Fibroblast of lung (primary cell): ENCODE measurements at regions not wholly inside any gene's neighbourhood (a gene's known extent, or its start where the extent isn't known, plus 50 kb on each side); places are given as distances from the start of the nearest gene placed in this dataset.

Experiments
- DNase-seq, 2 donors: peaks; one replicate each; pipeline versions ENCODE4 v3.0.0 to v3.0.0-alpha.2; 2010; ENCODE audit warnings: low read depth in 2 of 2
- H2AFZ ChIP-seq: 2 replicates; pipeline ENCODE4 v1.5.1; 2012; ENCODE audit warnings: low read length, control low read depth, inconsistent platforms
- H3K27ac ChIP-seq: 2 replicates; pipeline ENCODE4 v1.5.1; 2011; ENCODE audit warnings: low read length, control low read depth; ENCODE audit not compliant: insufficient read depth
- H3K27me3 ChIP-seq: 2 replicates; pipeline ENCODE4 v1.5.1; 2011; ENCODE audit warnings: mild to moderate bottlenecking, low read length; ENCODE audit not compliant: control insufficient read depth, insufficient read depth
- H3K36me3 ChIP-seq: 2 replicates; pipeline ENCODE4 v1.5.1; 2011; ENCODE audit warnings: low read length; ENCODE audit not compliant: control insufficient read depth, insufficient read depth
- H3K4me1 ChIP-seq: 2 replicates; pipeline ENCODE4 v1.5.1; 2011; ENCODE audit warnings: low read length; ENCODE audit not compliant: control insufficient read depth, insufficient read depth; ENCODE audit errors: extremely low read depth
- H3K4me2 ChIP-seq: 2 replicates; pipeline ENCODE4 v1.5.1; 2011; ENCODE audit warnings: low read length, control low read depth; ENCODE audit not compliant: insufficient read depth; ENCODE audit errors: extremely low read depth
- H3K4me3 ChIP-seq, 4 experiments: fragments of 200-600 bp in 1 of 4; sonication (generic) in 1 of 4; replicated peaks in 1 of 4; 2 replicates each; pipeline ENCODE4 v1.5.1; 2011 to 2016; ENCODE audit warnings: low read length in 4 of 4, low read depth in 3 of 4, mild to moderate bottlenecking in 3 of 4, control low read depth in 2 of 4, inconsistent platforms in 1 of 4, mixed read lengths in 1 of 4; ENCODE audit not compliant: insufficient read depth in 1 of 4; ENCODE audit errors: control extremely low read depth in 1 of 4
- H3K79me2 ChIP-seq: 2 replicates; pipeline ENCODE4 v1.5.1; 2012; ENCODE audit warnings: mild to moderate bottlenecking, low read length, inconsistent platforms; ENCODE audit not compliant: control insufficient read depth, insufficient read depth
- H3K9ac ChIP-seq: 2 replicates; pipeline ENCODE4 v1.5.1; 2011; ENCODE audit warnings: mild to moderate bottlenecking, low read length, control low read depth; ENCODE audit not compliant: insufficient read depth
- H3K9me3 ChIP-seq: 2 replicates; pipeline ENCODE4 v1.5.1; 2012; ENCODE audit warnings: low read depth, low read length; ENCODE audit not compliant: control insufficient read depth, insufficient read depth
- H4K20me1 ChIP-seq: 2 replicates; pipeline ENCODE4 v1.5.1; 2011; ENCODE audit warnings: low read length; ENCODE audit not compliant: control insufficient read depth, insufficient read depth; ENCODE audit errors: extremely low read depth
- CTCF ChIP-seq, 2 donors: IDR thresholded peaks in 1 of 2; conservative IDR thresholded peaks in 1 of 2; 1 replicate in 1 of 2; 2 replicates in 1 of 2; pipeline ENCODE4 v1.5.1; 2011 to 2012; ENCODE audit warnings: low read length in 2 of 2, control low read depth in 1 of 2, inconsistent platforms in 1 of 2, low read depth in 1 of 2, mild to moderate bottlenecking in 1 of 2
- EZH2 ChIP-seq: IDR thresholded peaks from 2 replicates; pipeline ENCODE4 v1.5.1; 2012; ENCODE audit warnings: low read length, control low read depth, mild to moderate bottlenecking; ENCODE audit errors: missing control alignments

DNA sequence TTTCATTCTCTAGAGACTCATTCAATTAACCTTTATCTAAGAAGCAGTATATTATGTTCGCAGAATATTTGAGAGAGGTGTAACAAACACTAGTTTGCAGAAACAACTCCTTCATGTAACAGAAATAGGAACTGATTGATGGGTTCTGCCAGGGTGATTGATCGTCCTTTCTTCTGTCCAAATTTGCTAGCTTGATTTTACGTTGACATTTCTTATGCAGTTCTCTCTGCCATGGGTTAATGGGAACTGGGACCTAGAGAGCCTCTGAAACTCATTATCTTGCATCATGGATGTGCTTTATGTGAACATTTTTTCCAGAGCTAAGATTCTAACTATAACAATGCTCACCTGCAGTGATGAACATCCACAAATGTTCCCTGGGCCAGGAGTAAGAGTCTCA is 107.0 kb downstream of the SLC24A2 start:
- no peak for TF ChIP-seq EZH2
- TF ChIP-seq CTCF (conservative IDR thresholded peaks at IDR 0.05 in 1 of 2, IDR thresholded peaks at IDR 0.05 in 1 of 2; ENCODE audit: low read depth in 1 of 2, low read length in 2 of 2), result no peak
- H3K4me2 ChIP-seq, result no peak overlapping the region
- no peaks in the 10 kb centered on the region for H3K4me1 ChIP-seq
- no peak overlapping the region for H2AFZ ChIP-seq
- H3K27me3 ChIP-seq, result no peaks in the 10 kb centered on the region
- H3K79me2 ChIP-seq, result no peaks in the 10 kb centered on the region
- H3K36me3 ChIP-seq, result no peaks in the 10 kb centered on the region
- H4K20me1 ChIP-seq, result no peaks in the 10 kb centered on the region
- H3K27ac ChIP-seq, result no peak overlapping the region
- no peak overlapping the region for H3K9ac ChIP-seq
- no peak for DNase-seq
- H3K4me3 ChIP-seq, result no peak overlapping the region
- H3K9me3 ChIP-seq, result no peaks in the 10 kb centered on the region

DNA sequence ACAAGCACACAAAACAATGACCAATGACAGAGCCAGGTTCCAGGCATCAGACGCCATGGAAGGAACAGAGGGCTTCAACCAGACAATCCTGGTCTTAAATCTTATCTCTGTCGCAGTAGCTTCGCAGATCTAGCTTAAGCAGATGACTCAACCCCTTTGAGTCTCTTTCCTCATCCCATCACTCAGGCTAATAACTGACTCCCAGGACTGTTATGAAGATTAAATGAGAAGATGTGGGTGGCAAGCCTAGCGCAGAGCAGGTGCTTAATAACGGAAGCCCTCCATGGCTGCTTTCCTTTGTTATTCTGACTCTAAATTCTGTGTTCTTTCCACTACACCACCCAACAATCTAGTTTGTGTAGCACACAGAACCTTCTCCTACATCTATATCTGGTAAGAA is 110.9 kb downstream of the SLC24A2 start:
- H3K36me3 ChIP-seq, result no peaks in the 10 kb centered on the region
- H3K9ac ChIP-seq, result no peak overlapping the region
- H3K4me1 ChIP-seq, result no peaks in the 10 kb centered on the region
- H3K9me3 ChIP-seq, result no peaks in the 10 kb centered on the region
- no peak overlapping the region for H2AFZ ChIP-seq
- TF ChIP-seq CTCF (conservative IDR thresholded peaks at IDR 0.05 in 1 of 2, IDR thresholded peaks at IDR 0.05 in 1 of 2; ENCODE audit: low read depth in 1 of 2, low read length in 2 of 2) (no peak), EZH2 (no peak)
- no peak overlapping the region for H3K27ac ChIP-seq
- no peak overlapping the region for H3K4me2 ChIP-seq
- no peak for DNase-seq
- no peaks in the 10 kb centered on the region for H3K79me2 ChIP-seq
- H4K20me1 ChIP-seq, result no peaks in the 10 kb centered on the region
- no peaks in the 10 kb centered on the region for H3K27me3 ChIP-seq
- no peak overlapping the region for H3K4me3 ChIP-seq

DNA sequence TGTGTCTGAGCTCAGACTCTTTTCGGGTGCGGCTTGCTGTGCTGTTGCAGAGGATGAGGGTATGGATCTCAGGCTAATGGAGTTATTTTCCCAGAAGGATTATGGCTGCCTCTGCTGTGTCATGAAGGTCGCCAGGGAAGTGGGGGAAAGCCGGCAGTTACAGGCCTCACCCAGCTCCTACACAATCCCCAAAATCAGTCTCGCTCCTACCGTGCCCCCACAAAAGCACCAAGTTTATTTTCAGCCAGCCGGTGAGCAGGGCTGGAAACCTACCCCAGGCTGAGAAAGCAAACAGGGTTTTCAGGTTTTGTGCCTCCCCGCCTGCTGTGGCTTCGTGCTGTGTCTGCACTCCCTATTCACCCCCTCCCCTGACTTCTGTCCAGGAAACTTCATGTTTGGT is 113.3 kb downstream of the SLC24A2 start:
- no peaks in the 10 kb centered on the region for H3K27me3 ChIP-seq
- H4K20me1 ChIP-seq, result no peaks in the 10 kb centered on the region
- H3K79me2 ChIP-seq, result no peaks in the 10 kb centered on the region
- no peak overlapping the region for H3K4me2 ChIP-seq
- H3K4me1 ChIP-seq, result no peaks in the 10 kb centered on the region
- no peak for DNase-seq
- H3K9ac ChIP-seq, result no peak overlapping the region
- no peaks in the 10 kb centered on the region for H3K9me3 ChIP-seq
- H3K27ac ChIP-seq, result no peak overlapping the region
- no peaks in the 10 kb centered on the region for H3K36me3 ChIP-seq
- no peak for TF ChIP-seq EZH2
- no peak for TF ChIP-seq CTCF (conservative IDR thresholded peaks at IDR 0.05 in 1 of 2, IDR thresholded peaks at IDR 0.05 in 1 of 2; ENCODE audit: low read depth in 1 of 2, low read length in 2 of 2)
- H2AFZ ChIP-seq, result no peak overlapping the region
- no peak overlapping the region for H3K4me3 ChIP-seq
